ENCODE measurements at regions not wholly inside any gene's neighbourhood (a gene's known extent, or its start where the extent isn't known, plus 50 kb on each side); places are given as distances from the start of the nearest gene placed in this dataset.

DNA sequence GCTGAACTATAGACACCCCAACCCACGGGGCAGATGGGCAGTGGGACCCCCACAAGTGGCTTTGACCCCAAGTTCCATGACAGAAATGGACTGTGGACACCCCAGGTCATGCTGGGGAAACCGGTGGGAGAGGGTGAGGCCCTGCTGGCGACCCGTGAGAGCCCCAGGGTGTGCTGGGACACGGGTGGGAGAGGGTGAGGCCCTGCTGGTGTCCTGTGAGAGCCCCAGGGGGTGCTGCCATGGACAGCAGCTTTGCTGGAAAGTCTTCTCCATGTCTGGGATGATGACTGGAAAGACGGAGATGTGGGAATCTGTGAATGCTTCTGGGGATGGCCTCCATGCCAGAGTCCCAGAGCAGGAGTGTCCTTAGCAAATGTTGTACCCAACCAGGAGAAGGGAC, 148.4 kb downstream of the URI1 start (continued):
- TF ChIP-seq LEF1 (IDR thresholded peaks at IDR 0.05) = no peak
- TF ChIP-seq ETS2 (tag; IDR thresholded peaks at IDR 0.05; ENCODE audit: borderline replicate concordance, poor library complexity, severe bottlenecking) = no peak

DNA sequence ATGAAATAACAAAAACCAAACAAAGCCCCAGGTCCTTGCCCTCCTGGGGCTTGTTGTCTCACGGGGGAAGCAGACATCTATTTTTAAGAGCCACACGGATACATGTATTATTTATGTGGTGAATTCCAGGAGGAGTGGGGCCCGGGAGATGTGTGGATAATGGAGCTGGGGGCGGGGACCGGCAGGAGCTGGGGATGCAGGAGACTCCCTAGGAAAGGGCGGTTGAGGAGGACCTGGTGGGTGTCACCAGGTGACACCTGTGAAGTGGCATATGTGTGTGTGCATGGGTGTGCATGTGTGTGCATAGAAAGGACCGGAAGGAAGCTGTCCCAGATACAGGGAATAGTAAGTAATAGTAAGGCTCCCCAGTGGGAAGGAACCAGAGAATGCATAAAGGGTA, 148.9 kb downstream of the URI1 start:
- no TSS peak for BruUV-seq (replicated peaks)
- peaks cover 7% of the 10 kb centered on the region; the same call in 1 of the 2 replicates for H4K20me1 ChIP-seq (replicated peaks; ENCODE audit: control insufficient read depth, insufficient read depth, low read length)
- H3K27me3 ChIP-seq (ENCODE audit: control insufficient read depth in 2 of 2, insufficient read depth in 2 of 2, low read length in 2 of 2) = peaks cover 19 to 57% of the 10 kb centered on the region in 2 experiments
- ATAC-seq (no peak), DNase-seq (ENCODE audit: extremely low read depth in 1 of 4, low spot score in 3 of 4) (no peak), FAIRE-seq (no peak)
- H3K9me1 ChIP-seq (ENCODE audit: control insufficient read depth, insufficient read depth, low read length) = no peaks in the 10 kb centered on the region
- ChIA-PET POLR2A (interaction anchor here (0.7 kb wide), 1 partner anchor 259 kb away, joined by 4 read pairs; no protein-coding TSS in a partner anchor), CTCF (ENCODE audit: low intra/inter-chr PET ratio) (no interaction called here)
- H3K9me3 ChIP-seq (replicated peaks; ENCODE audit: control insufficient read depth, insufficient read depth, low read depth, low read length) = no peaks in the 10 kb centered on the region
- H3K4me2 ChIP-seq (ENCODE audit: insufficient read depth, low read length) = no peak overlapping the region
- H2AFZ ChIP-seq (ENCODE audit: low read depth, low read length) = no peak overlapping the region
- no peak overlapping the region for H3K9ac ChIP-seq (ENCODE audit: insufficient read depth in 1 of 2, low read depth in 2 of 2, low read length in 2 of 2)
- no peak overlapping the region for H3K27ac ChIP-seq (ENCODE audit: extremely low read depth, low read depth, low read length)
- no peak overlapping the region for H3K4me3 ChIP-seq
- intact Hi-C loops (cut with micrococcal nuclease) = no loop called here
- H3K4me1 ChIP-seq (replicated peaks in 1 of 2; ENCODE audit: control insufficient read depth in 2 of 2, insufficient read depth in 2 of 2, low read length in 2 of 2) = peaks cover 0 to 3% of the 10 kb centered on the region in 2 experiments; a peak in 1 of 5 replicates
- in situ Hi-C loops (cut with MboI) = no loop called here
- H3K36me3 ChIP-seq (ENCODE audit: control insufficient read depth, insufficient read depth, low read length) = no peaks in the 10 kb centered on the region
- H3K79me2 ChIP-seq (ENCODE audit: control insufficient read depth, insufficient read depth, low read length) = no peaks in the 10 kb centered on the region
- WGBS (ENCODE audit: insufficient coverage, low coverage, missing lambda C conversion rate) = 0% methylated on average over 7 of the region's 7 CpGs
- TF ChIP-seq ZNF75A (CRISPR knock-in tag; IDR thresholded peaks at IDR 0.05) (no peak), FOXJ2 (tag; IDR thresholded peaks at IDR 0.05) (no peak), CAMTA2 (CRISPR knock-in tag; conservative IDR thresholded peaks at IDR 0.05) (no peak), DNMT1 (IDR thresholded peaks at IDR 0.05) (no peak), GTF2F1 (IDR thresholded peaks at IDR 0.05; ENCODE audit: low read depth, low read length) (no peak), SMAD4 (CRISPR knock-in tag; conservative IDR thresholded peaks at IDR 0.05) (no peak)
- TF ChIP-seq, protein P1, sequence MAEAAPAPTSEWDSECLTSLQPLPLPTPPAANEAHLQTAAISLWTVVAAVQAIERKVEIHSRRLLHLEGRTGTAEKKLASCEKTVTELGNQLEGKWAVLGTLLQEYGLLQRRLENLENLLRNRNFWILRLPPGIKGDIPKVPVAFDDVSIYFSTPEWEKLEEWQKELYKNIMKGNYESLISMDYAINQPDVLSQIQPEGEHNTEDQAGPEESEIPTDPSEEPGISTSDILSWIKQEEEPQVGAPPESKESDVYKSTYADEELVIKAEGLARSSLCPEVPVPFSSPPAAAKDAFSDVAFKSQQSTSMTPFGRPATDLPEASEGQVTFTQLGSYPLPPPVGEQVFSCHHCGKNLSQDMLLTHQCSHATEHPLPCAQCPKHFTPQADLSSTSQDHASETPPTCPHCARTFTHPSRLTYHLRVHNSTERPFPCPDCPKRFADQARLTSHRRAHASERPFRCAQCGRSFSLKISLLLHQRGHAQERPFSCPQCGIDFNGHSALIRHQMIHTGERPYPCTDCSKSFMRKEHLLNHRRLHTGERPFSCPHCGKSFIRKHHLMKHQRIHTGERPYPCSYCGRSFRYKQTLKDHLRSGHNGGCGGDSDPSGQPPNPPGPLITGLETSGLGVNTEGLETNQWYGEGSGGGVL (CRISPR knock-in tag; IDR thresholded peaks at IDR 0.05) = no peak
- TF ChIP-seq, protein P2, sequence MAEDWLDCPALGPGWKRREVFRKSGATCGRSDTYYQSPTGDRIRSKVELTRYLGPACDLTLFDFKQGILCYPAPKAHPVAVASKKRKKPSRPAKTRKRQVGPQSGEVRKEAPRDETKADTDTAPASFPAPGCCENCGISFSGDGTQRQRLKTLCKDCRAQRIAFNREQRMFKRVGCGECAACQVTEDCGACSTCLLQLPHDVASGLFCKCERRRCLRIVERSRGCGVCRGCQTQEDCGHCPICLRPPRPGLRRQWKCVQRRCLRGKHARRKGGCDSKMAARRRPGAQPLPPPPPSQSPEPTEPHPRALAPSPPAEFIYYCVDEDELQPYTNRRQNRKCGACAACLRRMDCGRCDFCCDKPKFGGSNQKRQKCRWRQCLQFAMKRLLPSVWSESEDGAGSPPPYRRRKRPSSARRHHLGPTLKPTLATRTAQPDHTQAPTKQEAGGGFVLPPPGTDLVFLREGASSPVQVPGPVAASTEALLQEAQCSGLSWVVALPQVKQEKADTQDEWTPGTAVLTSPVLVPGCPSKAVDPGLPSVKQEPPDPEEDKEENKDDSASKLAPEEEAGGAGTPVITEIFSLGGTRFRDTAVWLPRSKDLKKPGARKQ (CRISPR knock-in tag; IDR thresholded peaks at IDR 0.05) = no peak
- TF ChIP-seq, protein P3, sequence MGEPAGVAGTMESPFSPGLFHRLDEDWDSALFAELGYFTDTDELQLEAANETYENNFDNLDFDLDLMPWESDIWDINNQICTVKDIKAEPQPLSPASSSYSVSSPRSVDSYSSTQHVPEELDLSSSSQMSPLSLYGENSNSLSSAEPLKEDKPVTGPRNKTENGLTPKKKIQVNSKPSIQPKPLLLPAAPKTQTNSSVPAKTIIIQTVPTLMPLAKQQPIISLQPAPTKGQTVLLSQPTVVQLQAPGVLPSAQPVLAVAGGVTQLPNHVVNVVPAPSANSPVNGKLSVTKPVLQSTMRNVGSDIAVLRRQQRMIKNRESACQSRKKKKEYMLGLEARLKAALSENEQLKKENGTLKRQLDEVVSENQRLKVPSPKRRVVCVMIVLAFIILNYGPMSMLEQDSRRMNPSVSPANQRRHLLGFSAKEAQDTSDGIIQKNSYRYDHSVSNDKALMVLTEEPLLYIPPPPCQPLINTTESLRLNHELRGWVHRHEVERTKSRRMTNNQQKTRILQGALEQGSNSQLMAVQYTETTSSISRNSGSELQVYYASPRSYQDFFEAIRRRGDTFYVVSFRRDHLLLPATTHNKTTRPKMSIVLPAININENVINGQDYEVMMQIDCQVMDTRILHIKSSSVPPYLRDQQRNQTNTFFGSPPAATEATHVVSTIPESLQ (CRISPR knock-in tag; IDR thresholded peaks at IDR 0.05) = no peak

All from K562 (cell line).